Glomerular visceral epithelial cell (primary cell): ENCODE measurements at regions not wholly inside any gene's neighbourhood (a gene's known extent, or its start where the extent isn't known, plus 50 kb on each side); places are given as distances from the start of the nearest gene placed in this dataset.
"Not testable (repeated sequence)": the region's sequence is repeated elsewhere in the genome, so short reads cannot be mapped to it uniquely, and the experiment has no call there.

Experiments
- DNase-seq: peaks from one replicate; pipeline ENCODE4 v3.0.0-alpha.2; 2016; ENCODE audit errors: extremely low spot score

- no peak for DNase-seq
Observed at GRCh38 chr22:19661156-19661555, 53.1 kb upstream of the SEPTIN5 start.

GRCh38 chr22:19662049-19662684 lies 52.1 kb upstream of the SEPTIN5 start:
- DNase-seq, result not testable (repeated sequence)

GRCh38 chr22:19663286-19663815 lies 51.0 kb upstream of the SEPTIN5 start:
- DNase-seq, result peak; percentile 37

DNA sequence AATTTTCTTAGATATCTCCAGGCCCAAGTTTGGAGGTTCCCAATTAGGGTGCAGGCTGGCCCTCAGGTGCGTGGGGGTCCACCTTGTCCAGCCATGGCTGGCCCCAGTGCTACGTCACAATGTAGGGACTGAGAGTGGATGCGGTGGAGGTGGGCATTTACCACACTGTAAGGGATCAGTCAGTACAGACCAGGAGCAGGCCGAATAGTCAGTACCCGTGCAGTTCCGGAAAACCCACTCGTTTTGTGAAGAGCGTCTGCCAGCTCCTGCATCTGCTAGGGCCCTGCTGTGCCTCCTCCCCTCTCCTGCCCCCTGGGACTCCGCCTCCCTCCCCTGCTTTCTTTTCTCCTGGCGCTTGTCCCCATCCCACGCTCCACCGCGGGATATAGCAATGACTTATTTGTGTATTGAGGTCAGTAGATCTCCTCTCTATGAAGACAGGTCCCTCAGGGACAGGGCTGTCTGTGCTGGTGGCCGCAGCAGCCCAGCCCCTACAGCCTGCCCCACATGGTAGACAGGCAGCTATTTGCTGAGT lies 50.4 kb upstream of the SEPTIN5 start:
- no peak for DNase-seq

DNA sequence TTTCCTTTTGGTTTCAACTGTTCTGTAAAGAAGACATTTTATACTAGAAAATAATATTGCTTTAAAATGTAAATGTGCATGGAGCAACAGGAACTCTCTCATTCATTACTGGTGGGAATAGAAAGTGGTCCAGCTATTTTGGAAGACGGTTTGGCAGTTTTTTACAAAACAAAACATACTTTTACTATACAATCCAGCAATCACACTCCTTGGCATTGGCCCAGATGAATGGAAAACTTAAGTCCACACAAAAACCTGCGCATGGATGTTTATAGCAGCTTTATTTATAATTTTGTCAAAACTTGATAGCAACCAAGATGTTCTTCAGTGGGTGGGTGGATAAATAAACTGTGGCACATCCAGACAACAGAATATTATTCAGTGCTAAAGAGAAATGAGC lies 49.9 kb upstream of the SEPTIN5 start:
- no peak for DNase-seq
